GM21619 (cell line): ENCODE measurements at regions not wholly inside any gene's neighbourhood (a gene's known extent, or its start where the extent isn't known, plus 50 kb on each side); places are given as distances from the start of the nearest gene placed in this dataset.

Experiments
- ATAC-seq: cut with Tn5 transposase; IDR thresholded peaks from one replicate; pipeline ENCODE4 v1.9.1; 2021; ENCODE audit not compliant: unreplicated experiment

- ATAC-seq, result no peak
These were observed 166.7 kb upstream of the CHRM3 start for GRCh38 chr1:239219679-239220078.

- no peak for ATAC-seq
These were observed 168.1 kb upstream of the CHRM3 start for GRCh38 chr1:239218301-239218700.

- no peak for ATAC-seq
These were observed 173.6 kb upstream of the CHRM3 start for GRCh38 chr1:239212811-239213220.

- no peak for ATAC-seq
These were observed 176.8 kb upstream of the CHRM3 start for GRCh38 chr1:239209591-239209990.

GRCh38 chr1:239204401-239204800 is 182.0 kb upstream of the CHRM3 start:
- ATAC-seq, result no peak

GRCh38 chr1:239197871-239198270 is 188.5 kb upstream of the CHRM3 start:
- no peak for ATAC-seq

- ATAC-seq, result no peak
These were observed 196.3 kb upstream of the CHRM3 start for GRCh38 chr1:239189998-239190512.

- ATAC-seq, result no peak
These were observed 199.9 kb upstream of the CHRM3 start for GRCh38 chr1:239186487-239186886.

GRCh38 chr1:239185245-239185619 is 201.1 kb upstream of the CHRM3 start:
- no peak for ATAC-seq

- ATAC-seq, result no peak
These were observed 201.7 kb upstream of the CHRM3 start for GRCh38 chr1:239184561-239185244.

GRCh38 chr1:239178961-239179360 is 207.4 kb upstream of the CHRM3 start:
- ATAC-seq, result no peak

- no peak for ATAC-seq
These were observed 211.5 kb upstream of the CHRM3 start for GRCh38 chr1:239174880-239175279.

GRCh38 chr1:239170828-239171227 is 215.5 kb upstream of the CHRM3 start:
- ATAC-seq, result no peak

GRCh38 chr1:239169276-239169675 is 217.1 kb upstream of the CHRM3 start:
- no peak for ATAC-seq

GRCh38 chr1:239164451-239165180 is 221.8 kb upstream of the CHRM3 start:
- ATAC-seq, result no peak

GRCh38 chr1:239155466-239156091 is 230.8 kb upstream of the CHRM3 start:
- ATAC-seq, result no peak

- no peak for ATAC-seq
These were observed 234.4 kb upstream of the CHRM3 start for GRCh38 chr1:239151937-239152336.

GRCh38 chr1:239140968-239141367 is 245.4 kb upstream of the CHRM3 start:
- ATAC-seq, result no peak

GRCh38 chr1:239139801-239140200 is 246.6 kb upstream of the CHRM3 start:
- ATAC-seq, result no peak

- ATAC-seq, result no peak
These were observed 257.8 kb upstream of the CHRM3 start for GRCh38 chr1:239128541-239128940.

GRCh38 chr1:239126884-239127283 is 259.5 kb upstream of the CHRM3 start:
- no peak for ATAC-seq

GRCh38 chr1:239125893-239126292 is 260.5 kb upstream of the CHRM3 start:
- no peak for ATAC-seq
